Endothelial cell of umbilical vein (primary cell): ENCODE measurements at regions not wholly inside any gene's neighbourhood (a gene's known extent, or its start where the extent isn't known, plus 50 kb on each side); places are given as distances from the start of the nearest gene placed in this dataset.

ENCODE experiments used
- CTCF ChIP-seq, 2 donors: IDR thresholded peaks; 1 replicate in 1 of 2; 2 replicates in 1 of 2; pipeline ENCODE4 v1.5.1; 2011; ENCODE audit warnings: low read length in 2 of 2, mild to moderate bottlenecking in 2 of 2, moderate library complexity in 2 of 2, control low read depth in 1 of 2, inconsistent platforms in 1 of 2, low read depth in 1 of 2; ENCODE audit not compliant: insufficient read depth in 1 of 2; ENCODE audit errors: extremely low read depth in 1 of 2
- POLR2A ChIP-seq: IDR thresholded peaks from 2 replicates; pipeline ENCODE4 v1.6.1; 2012; ENCODE audit warnings: low read depth, mild to moderate bottlenecking, control low read depth, low read length
- POLR2AphosphoS5 ChIP-seq: IDR thresholded peaks from 2 replicates; pipeline ENCODE4 v1.6.1; 2012; ENCODE audit warnings: low read depth, mild to moderate bottlenecking, control low read depth, low read length, moderate library complexity; ENCODE audit not compliant: insufficient read depth

- TF ChIP-seq POLR2AphosphoS5 (no peak), CTCF (IDR thresholded peaks at IDR 0.05; ENCODE audit: extremely low read depth in 1 of 2, insufficient read depth in 1 of 2, low read depth in 1 of 2, low read length in 2 of 2) (no peak), POLR2A (no peak)
Observed at GRCh38 chr20:52889225-52889624, 82.9 kb upstream of the TSHZ2 start.
